22Rv1 (cell line): ENCODE measurements at regions not wholly inside any gene's neighbourhood (a gene's known extent, or its start where the extent isn't known, plus 50 kb on each side); places are given as distances from the start of the nearest gene placed in this dataset.

Experiments used
- CTCF ChIP-seq: fragments of 450-650 bp; IDR thresholded peaks from 2 replicates; pipeline ENCODE4 v1.5.1; 2017; ENCODE audit warnings: mild to moderate bottlenecking
- ZFX ChIP-seq: fragments of 450-650 bp; IDR thresholded peaks from 2 replicates; pipeline ENCODE4 v1.6.1; 2017; ENCODE audit warnings: antibody characterized with exemption, borderline replicate concordance

GRCh38 chr6:98657764-98658163, 176.6 kb upstream of the POU3F2 start:
- TF ChIP-seq ZFX, result no peak
- no peak for TF ChIP-seq CTCF
